ENCODE measurements at regions not wholly inside any gene's neighbourhood (a gene's known extent, or its start where the extent isn't known, plus 50 kb on each side); places are given as distances from the start of the nearest gene placed in this dataset.

- Mint-ChIP-seq H3K36me3 (no peaks in the 10 kb centered on the region), H3K27me3 (no peaks in the 10 kb centered on the region), H3K4me1 (ENCODE audit: low read depth) (no peaks in the 10 kb centered on the region), H3K4me3 (no peak overlapping the region), H3K9me3 (no peaks in the 10 kb centered on the region), H3K27ac (no peak overlapping the region)
- ChIA-PET POLR2A (no interaction called here), CTCF (no interaction called here)
- intact Hi-C loops (cut with micrococcal nuclease) = no loop called here
- DNase-seq = no peak
These were observed 443.5 kb downstream of the SOX6 start for GRCh38 chr11:15912825-15913224.

- ChIA-PET POLR2A (no interaction called here), CTCF (no interaction called here)
- intact Hi-C loops (cut with micrococcal nuclease) = no loop called here
- H3K4me1 Mint-ChIP-seq (ENCODE audit: low read depth) = no peaks in the 10 kb centered on the region
- H3K4me3 Mint-ChIP-seq = no peak overlapping the region
- H3K9me3 Mint-ChIP-seq = no peaks in the 10 kb centered on the region
- H3K27me3 Mint-ChIP-seq = no peaks in the 10 kb centered on the region
- DNase-seq = no peak
- H3K36me3 Mint-ChIP-seq = no peaks in the 10 kb centered on the region
- H3K27ac Mint-ChIP-seq = no peak overlapping the region
These were observed 443.1 kb downstream of the SOX6 start for GRCh38 chr11:15913261-15913660.

Measured in activated CD4-positive, alpha-beta memory T cell treated with anti-CD3 and anti-CD28 coated beads for 36 hours (primary cell).